Large intestine (tissue), 3 donors: ENCODE measurements at regions not wholly inside any gene's neighbourhood (a gene's known extent, or its start where the extent isn't known, plus 50 kb on each side); places are given as distances from the start of the nearest gene placed in this dataset.
A peak's percentile ranks its signal among the peaks of the same experiment; 100 is the strongest.

Experiments
- DNase-seq, 2 donors: peaks; one replicate each; pipeline versions ENCODE4 v3.0.0 to v3.0.0-alpha.2; 2013
- H3K27ac ChIP-seq: one replicate; pipeline ENCODE4 v1.5.1; 2013; ENCODE audit warnings: low read length
- H3K27me3 ChIP-seq: 2 replicates; pipeline ENCODE4 v1.6.1; 2013; ENCODE audit warnings: low read length; ENCODE audit not compliant: control insufficient read depth, insufficient read depth
- H3K36me3 ChIP-seq: 2 replicates; pipeline ENCODE4 v1.6.1; 2013; ENCODE audit warnings: low read length; ENCODE audit not compliant: control insufficient read depth, insufficient read depth
- H3K4me1 ChIP-seq: one replicate; pipeline ENCODE4 v1.6.1; 2013; ENCODE audit warnings: low read length; ENCODE audit not compliant: control insufficient read depth, insufficient read depth
- H3K4me3 ChIP-seq: one replicate; pipeline ENCODE4 v1.5.1; 2013; ENCODE audit warnings: low read length
- H3K9me3 ChIP-seq: one replicate; pipeline ENCODE4 v1.6.1; 2013; ENCODE audit warnings: mild to moderate bottlenecking, low read depth, low read length, moderate library complexity; ENCODE audit not compliant: control insufficient read depth
- WGBS: methylation state at CpG from one replicate; pipeline ENCODE4 v1.1.5; 2013; ENCODE audit warnings: low lambda C conversion rate; ENCODE audit not compliant: insufficient coverage; 5-methylcytosine and 5-hydroxymethylcytosine counted together

DNA sequence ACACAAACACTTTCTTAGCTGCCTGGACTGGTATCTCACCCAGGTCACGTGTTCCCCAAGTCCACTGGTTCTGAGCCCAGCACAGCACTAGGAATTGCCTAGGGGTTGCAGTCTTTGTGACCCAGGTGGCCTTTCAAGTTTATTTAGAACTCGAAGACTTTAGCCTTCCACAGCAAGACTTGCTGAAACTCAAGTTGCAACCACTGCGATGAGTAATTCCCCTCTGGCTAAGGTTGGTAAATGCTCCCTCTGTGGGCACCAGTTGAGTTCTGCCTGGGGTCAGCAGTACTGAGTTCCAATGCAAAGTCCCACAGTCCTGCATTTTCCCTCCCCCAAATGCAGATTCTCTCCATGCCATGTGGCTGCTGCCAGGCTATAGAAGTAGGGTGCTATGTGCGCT is 77.6 kb upstream of the MOCS1 start:
- no peaks in the 10 kb centered on the region for H3K36me3 ChIP-seq
- no peak overlapping the region for H3K4me3 ChIP-seq
- WGBS: no CpG with 5 or more reads among the region's 4 CpGs

DNA sequence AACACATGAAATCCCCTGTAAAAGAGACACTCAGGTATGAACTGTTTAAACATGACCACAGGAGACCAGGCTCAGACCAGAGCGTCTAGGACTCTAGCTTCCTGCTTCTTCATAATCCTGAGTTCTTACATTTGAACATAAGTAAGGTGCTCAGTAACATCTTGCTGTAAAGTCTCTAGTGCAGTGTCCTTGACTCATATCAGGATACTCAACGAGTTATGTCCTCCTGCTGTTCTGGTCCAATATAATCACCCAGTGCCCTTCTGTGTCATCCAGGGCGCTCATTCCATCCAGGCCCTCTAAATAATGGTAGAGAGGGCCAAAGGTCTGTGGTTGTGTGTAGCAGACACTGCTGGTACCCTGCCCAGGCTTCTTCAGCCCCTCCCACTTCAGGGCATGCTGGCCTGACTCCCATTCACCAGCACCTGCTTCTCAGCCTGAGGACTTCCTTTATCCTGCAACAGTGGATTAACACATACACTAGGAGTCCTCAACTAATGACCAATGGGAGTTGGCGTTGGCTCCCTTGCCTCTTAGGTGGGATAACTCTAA is 66.8 kb upstream of the MOCS1 start:
- DNase-seq: no peak
- no CpG with 5 or more reads among the region's 4 CpGs for WGBS
- H3K9me3 ChIP-seq: peaks cover 9% of the 10 kb centered on the region
- H3K36me3 ChIP-seq: no peaks in the 10 kb centered on the region
- no peaks in the 10 kb centered on the region for H3K27me3 ChIP-seq
- H3K27ac ChIP-seq: no peak overlapping the region
- H3K4me3 ChIP-seq: no peak overlapping the region
- no peaks in the 10 kb centered on the region for H3K4me1 ChIP-seq

More for the DNA sequence above, 77.6 kb upstream of the MOCS1 start:
- H3K27ac ChIP-seq: no peak overlapping the region
- no peaks in the 10 kb centered on the region for H3K9me3 ChIP-seq
- H3K27me3 ChIP-seq: no peaks in the 10 kb centered on the region
- no peak for DNase-seq
- no peaks in the 10 kb centered on the region for H3K4me1 ChIP-seq

DNA sequence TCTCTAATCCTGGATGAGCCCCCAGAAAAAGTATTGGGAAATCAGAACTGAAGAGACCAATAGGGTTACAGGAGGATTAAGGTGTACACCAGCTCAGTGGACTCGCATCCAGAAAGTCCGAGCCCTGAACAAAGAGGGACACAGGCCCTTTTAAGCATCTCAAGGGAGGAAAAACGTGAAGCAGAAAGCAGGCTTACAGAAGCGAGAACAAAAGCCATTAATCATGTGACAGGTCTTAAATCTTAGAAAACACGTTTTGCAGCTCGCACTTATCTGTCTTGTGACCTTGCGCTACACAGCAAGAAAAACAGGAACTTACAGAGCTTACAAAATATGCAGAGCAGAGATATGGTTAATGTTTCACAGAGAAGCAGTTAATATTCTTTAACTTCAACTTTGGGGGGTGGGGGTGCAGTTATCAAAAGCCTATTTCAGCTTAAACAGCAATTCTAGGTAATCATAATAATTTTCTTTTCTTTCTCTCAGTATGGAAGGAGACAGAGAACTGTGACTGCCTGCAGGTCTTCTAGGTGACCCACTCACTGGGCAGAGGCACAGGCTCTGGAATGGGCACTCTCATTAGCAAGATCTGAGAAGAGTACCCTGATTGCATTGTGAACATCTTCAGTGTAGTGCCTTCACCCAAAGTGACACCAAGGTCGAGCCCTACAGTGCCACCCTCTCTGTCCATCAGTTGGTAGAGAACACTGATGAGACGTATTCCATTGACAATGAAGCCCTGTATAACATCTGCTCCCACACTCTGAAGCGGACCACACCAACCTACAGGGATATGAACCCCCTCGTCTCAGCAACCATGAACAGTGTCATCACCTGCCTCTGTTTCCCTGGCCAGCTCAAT is 65.0 kb upstream of the MOCS1 start:
- no peaks in the 10 kb centered on the region for H3K27me3 ChIP-seq
- no peak for DNase-seq

DNA sequence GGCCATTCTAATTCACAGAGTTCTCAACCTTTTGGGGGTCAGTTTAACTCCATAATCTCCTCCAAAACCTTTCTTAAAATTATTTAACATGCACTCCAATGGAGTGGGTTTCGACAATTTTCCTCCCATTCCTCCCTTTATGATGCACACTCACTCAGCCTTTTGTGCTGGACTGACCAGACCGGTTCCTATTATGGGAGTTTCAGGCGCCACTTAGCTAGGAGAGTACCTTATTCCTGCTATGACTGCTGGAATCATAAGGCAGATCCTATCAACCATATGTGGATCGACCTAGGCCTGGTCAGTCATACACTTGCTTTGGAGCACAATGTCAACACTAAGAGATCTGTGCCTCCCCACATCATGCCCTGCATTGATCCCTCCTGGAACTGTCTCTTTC is 63.9 kb upstream of the MOCS1 start:
- no peak overlapping the region for H3K27ac ChIP-seq
- H3K36me3 ChIP-seq: no peaks in the 10 kb centered on the region
- no peaks in the 10 kb centered on the region for H3K4me1 ChIP-seq
- no CpG with 5 or more reads among the region's 4 CpGs for WGBS
- H3K9me3 ChIP-seq: peaks cover 9% of the 10 kb centered on the region
- no peaks in the 10 kb centered on the region for H3K27me3 ChIP-seq
- DNase-seq: no peak
- no peak overlapping the region for H3K4me3 ChIP-seq

More for the DNA sequence above, 65.0 kb upstream of the MOCS1 start:
- WGBS: 65% methylated on average over 3 of the region's 11 CpGs
- H3K4me3 ChIP-seq: no peak overlapping the region
- no peak overlapping the region for H3K27ac ChIP-seq
- no peaks in the 10 kb centered on the region for H3K36me3 ChIP-seq
- H3K9me3 ChIP-seq: peaks cover 9% of the 10 kb centered on the region
- no peaks in the 10 kb centered on the region for H3K4me1 ChIP-seq

DNA sequence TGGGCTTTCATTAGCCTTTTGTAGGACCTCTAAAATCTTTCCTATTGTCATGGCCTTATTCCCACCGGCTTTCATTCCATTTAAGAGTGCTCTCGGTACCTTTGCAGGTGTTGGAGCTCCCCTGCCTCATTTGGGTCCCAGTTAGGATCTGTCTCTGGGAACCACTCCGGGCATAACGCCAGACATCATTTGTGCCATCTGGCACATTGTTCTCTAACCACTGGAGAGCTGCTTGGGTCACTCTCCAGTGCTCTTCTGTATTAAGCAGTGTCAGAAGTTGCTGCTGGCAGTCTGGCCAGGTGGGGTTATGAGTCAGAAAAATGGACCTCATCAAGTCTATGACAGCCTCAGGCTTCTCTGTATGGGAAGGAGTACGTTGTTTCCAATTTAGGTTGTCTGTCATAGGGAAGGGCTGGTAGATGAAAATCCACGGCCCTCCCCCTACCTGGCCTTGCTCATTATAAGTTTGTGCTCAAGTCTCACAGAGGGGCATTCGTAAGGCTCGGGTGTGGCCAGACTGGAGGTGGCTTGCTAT is 62.9 kb upstream of the MOCS1 start:
- Histone ChIP-seq H3K36me3 (no peaks in the 10 kb centered on the region), H3K27me3 (no peaks in the 10 kb centered on the region), H3K4me3 (no peak overlapping the region), H3K27ac (no peak overlapping the region), H3K4me1 (no peaks in the 10 kb centered on the region), H3K9me3 (peaks cover 9% of the 10 kb centered on the region)
- no CpG with 5 or more reads among the region's 8 CpGs for WGBS
- DNase-seq: no peak

DNA sequence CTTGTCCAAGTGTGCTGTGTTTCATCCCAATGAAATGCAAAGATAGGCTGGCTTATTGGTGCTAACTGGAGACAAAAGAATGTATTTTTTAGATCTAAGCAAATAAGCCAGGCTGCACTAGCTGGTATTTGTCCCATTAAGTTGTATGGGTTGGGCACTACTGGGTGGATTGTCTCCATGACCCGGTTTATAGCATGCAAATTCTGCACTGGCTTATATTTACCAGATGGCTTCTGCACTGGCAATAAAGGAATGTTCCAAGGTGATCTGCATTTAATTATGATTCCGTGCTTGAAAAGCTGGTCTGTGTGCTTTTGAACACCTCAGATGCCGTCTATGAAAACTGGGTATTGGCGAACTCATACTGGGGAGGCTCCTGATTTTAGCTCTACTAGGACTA is 61.4 kb upstream of the MOCS1 start:
- Histone ChIP-seq H3K4me1 (no peaks in the 10 kb centered on the region), H3K36me3 (no peaks in the 10 kb centered on the region), H3K4me3 (no peak overlapping the region), H3K27ac (no peak overlapping the region), H3K9me3 (peaks cover 9% of the 10 kb centered on the region), H3K27me3 (no peaks in the 10 kb centered on the region)
- no peak for DNase-seq
- no CpG with 5 or more reads among the region's 4 CpGs for WGBS

DNA sequence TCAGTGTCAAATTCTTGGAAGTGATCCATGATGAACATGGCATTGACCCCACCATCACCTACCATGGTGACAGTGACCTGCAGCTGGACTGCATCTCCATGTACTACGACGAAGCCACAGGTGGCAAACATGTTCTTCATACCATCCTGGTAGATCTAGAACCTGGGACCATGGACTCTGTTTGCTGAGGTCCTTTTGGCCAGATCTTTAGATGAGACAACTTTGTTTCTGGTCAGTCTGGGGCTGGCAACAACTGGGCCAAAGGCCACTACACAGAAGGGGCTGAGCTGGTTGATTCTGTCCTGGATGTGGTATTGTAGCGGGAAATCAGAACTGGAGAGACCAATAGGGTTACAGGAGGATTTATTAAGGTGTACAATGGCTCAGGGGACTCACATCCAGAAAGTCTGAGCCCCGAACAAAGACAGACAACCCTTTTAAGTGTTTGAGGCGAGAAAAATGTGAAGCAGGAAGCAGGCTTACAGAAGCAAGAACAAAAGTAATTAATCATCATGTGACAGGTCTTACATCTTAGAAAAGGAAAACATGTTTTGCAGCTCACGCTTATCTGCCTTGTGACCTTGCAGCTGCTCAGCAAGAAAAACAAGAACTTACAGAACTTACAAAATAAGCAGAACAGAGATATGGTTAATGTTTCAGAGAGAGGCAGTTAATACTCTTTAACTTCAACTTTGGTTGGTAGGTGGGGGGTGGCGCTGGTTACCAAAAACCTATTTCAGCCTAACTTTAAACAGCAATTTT is 58.8 kb upstream of the MOCS1 start:
- Histone ChIP-seq H3K36me3 (no peaks in the 10 kb centered on the region), H3K9me3 (no peaks in the 10 kb centered on the region), H3K4me1 (no peaks in the 10 kb centered on the region), H3K27me3 (no peaks in the 10 kb centered on the region), H3K4me3 (no peak overlapping the region), H3K27ac (peak overlapping the region; percentile 35)
- DNase-seq: peak in 1 of 2 donors; percentile 40
- no CpG with 5 or more reads among the region's 7 CpGs for WGBS
